Hematopoietic multipotent progenitor cell treated with erythropoietin and hydrocortisone succinate and interleukin-3 and kit ligand, for 15 days (in vitro differentiated cells): ENCODE measurements at regions not wholly inside any gene's neighbourhood (a gene's known extent, or its start where the extent isn't known, plus 50 kb on each side); places are given as distances from the start of the nearest gene placed in this dataset.

ENCODE experiments used
- DNase-seq: peaks from one replicate; pipeline ENCODE4 v3.0.0-alpha.2; 2015; ENCODE audit warnings: low spot score

- no peak for DNase-seq
Measured at GRCh38 chr16:59330019-59330670, 596.0 kb upstream of the GOT2 start.

- no peak for DNase-seq
Measured at GRCh38 chr16:59328961-59329360, 594.8 kb upstream of the GOT2 start.

GRCh38 chr16:59327894-59328293 lies 593.8 kb upstream of the GOT2 start:
- no peak for DNase-seq

GRCh38 chr16:59326955-59327354 lies 592.8 kb upstream of the GOT2 start:
- no peak for DNase-seq

- DNase-seq = no peak
Measured at GRCh38 chr16:59324462-59324861, 590.3 kb upstream of the GOT2 start.

- DNase-seq = no peak
Measured at GRCh38 chr16:59320657-59321056, 586.5 kb upstream of the GOT2 start.

- no peak for DNase-seq
Measured at GRCh38 chr16:59319871-59320270, 585.8 kb upstream of the GOT2 start.

GRCh38 chr16:59305850-59306249 lies 571.7 kb upstream of the GOT2 start:
- DNase-seq = no peak

- DNase-seq = no peak
Measured at GRCh38 chr16:59296888-59297287, 562.8 kb upstream of the GOT2 start.

- DNase-seq = no peak
Measured at GRCh38 chr16:59295993-59296736, 562.0 kb upstream of the GOT2 start.

GRCh38 chr16:59295474-59295873 lies 561.4 kb upstream of the GOT2 start:
- no peak for DNase-seq

GRCh38 chr16:59290718-59291117 lies 556.6 kb upstream of the GOT2 start:
- no peak for DNase-seq

- DNase-seq = no peak
Measured at GRCh38 chr16:59289151-59289550, 555.0 kb upstream of the GOT2 start.

- no peak for DNase-seq
Measured at GRCh38 chr16:59274141-59274540, 540.0 kb upstream of the GOT2 start.

- DNase-seq = no peak
Measured at GRCh38 chr16:59263955-59264354, 529.8 kb upstream of the GOT2 start.

GRCh38 chr16:59260892-59261291 lies 526.8 kb upstream of the GOT2 start:
- DNase-seq = no peak

GRCh38 chr16:59259950-59260319 lies 525.8 kb upstream of the GOT2 start:
- DNase-seq = no peak

- DNase-seq = no peak
Measured at GRCh38 chr16:59259074-59259949, 525.2 kb upstream of the GOT2 start.

GRCh38 chr16:59252317-59252716 lies 518.2 kb upstream of the GOT2 start:
- no peak for DNase-seq

- DNase-seq = no peak
Measured at GRCh38 chr16:59249011-59249410, 514.9 kb upstream of the GOT2 start.

GRCh38 chr16:59242556-59242955 lies 508.4 kb upstream of the GOT2 start:
- no peak for DNase-seq

GRCh38 chr16:59238246-59238645 lies 504.1 kb upstream of the GOT2 start:
- DNase-seq = no peak
